ENCODE measurements at regions not wholly inside any gene's neighbourhood (a gene's known extent, or its start where the extent isn't known, plus 50 kb on each side); places are given as distances from the start of the nearest gene placed in this dataset.

DNA sequence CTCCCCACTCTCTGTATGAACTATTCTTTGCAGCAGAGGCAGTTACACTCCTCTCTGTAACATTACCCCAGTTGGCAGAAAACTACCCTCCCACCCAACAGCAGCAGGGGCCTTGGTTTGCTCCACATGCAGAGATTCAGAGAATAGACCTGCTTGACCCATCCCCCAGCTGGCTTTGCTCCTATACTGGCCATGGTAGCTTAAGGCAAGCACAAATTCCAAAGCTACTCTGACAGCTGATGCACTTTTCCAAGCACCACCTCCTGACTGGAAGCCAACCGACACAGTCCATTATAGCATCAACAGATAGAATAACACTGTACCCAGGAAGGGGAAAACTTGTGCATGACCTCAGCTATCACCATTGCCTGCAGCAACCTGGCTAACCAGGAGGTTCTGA lies 846.5 kb upstream of the NCAM2 start:
- TF ChIP-seq, protein P1, sequence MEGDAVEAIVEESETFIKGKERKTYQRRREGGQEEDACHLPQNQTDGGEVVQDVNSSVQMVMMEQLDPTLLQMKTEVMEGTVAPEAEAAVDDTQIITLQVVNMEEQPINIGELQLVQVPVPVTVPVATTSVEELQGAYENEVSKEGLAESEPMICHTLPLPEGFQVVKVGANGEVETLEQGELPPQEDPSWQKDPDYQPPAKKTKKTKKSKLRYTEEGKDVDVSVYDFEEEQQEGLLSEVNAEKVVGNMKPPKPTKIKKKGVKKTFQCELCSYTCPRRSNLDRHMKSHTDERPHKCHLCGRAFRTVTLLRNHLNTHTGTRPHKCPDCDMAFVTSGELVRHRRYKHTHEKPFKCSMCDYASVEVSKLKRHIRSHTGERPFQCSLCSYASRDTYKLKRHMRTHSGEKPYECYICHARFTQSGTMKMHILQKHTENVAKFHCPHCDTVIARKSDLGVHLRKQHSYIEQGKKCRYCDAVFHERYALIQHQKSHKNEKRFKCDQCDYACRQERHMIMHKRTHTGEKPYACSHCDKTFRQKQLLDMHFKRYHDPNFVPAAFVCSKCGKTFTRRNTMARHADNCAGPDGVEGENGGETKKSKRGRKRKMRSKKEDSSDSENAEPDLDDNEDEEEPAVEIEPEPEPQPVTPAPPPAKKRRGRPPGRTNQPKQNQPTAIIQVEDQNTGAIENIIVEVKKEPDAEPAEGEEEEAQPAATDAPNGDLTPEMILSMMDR (IDR thresholded peaks at IDR 0.05 in 8 of 11, conservative IDR thresholded peaks at IDR 0.05 in 3 of 11): no peak
- no peak for TF ChIP-seq POLR2AphosphoS5 (IDR thresholded peaks at IDR 0.05)
- TF ChIP-seq POLR2A (IDR thresholded peaks at IDR 0.05): no peak
